K562 (cell line): ENCODE measurements at regions not wholly inside any gene's neighbourhood (a gene's known extent, or its start where the extent isn't known, plus 50 kb on each side); places are given as distances from the start of the nearest gene placed in this dataset.

Source experiments
- ETV6 ChIP-seq, 3 experiments: fragments of 150-350 bp in 1 of 3; sonication (generic) in 1 of 3; formaldehyde crosslinking in 1 of 3; IDR thresholded peaks; 2 replicates each; pipeline versions ENCODE4 v1.6.1 to v1.8.0; 2014 to 2022; ENCODE audit warnings: borderline replicate concordance in 2 of 3, low read depth in 2 of 3, antibody characterized with exemption in 1 of 3, low read length in 1 of 3, mild to moderate bottlenecking in 1 of 3, missing genetic modification reagents in 1 of 3
- MTF1 ChIP-seq: fragments of 250-450 bp; sonication (Bioruptor Pico); IDR thresholded peaks from 2 replicates; pipeline ENCODE4 v1.9.0; 2021; ENCODE audit warnings: moderate library complexity, mild to moderate bottlenecking, inconsistent platforms, borderline replicate concordance
- SRSF1 ChIP-seq: fragments of 200-400 bp; formaldehyde crosslinking; IDR thresholded peaks from 2 replicates; pipeline ENCODE4 v1.6.1; 2017; ENCODE audit warnings: mild to moderate bottlenecking, low read depth, low read length, moderate library complexity
- TFAP4 ChIP-seq: sonication (generic); formaldehyde crosslinking; IDR thresholded peaks from 2 replicates; pipeline ENCODE4 v1.8.0; 2022; ENCODE audit warnings: missing genetic modification reagents, mild to moderate bottlenecking, moderate library complexity, borderline replicate concordance
- TSHZ1 ChIP-seq: fragments of 250-450 bp; sonication (Bioruptor Pico); IDR thresholded peaks from 2 replicates; pipeline ENCODE4 v1.4.0; 2020; ENCODE audit warnings: mild to moderate bottlenecking, moderate library complexity
- UBTF ChIP-seq, 2 experiments: IDR thresholded peaks; 2 replicates each; pipeline ENCODE4 v1.6.1; 2012; ENCODE audit warnings: improper control_type of control experiment in 2 of 2, low read depth in 2 of 2, low read length in 2 of 2, borderline replicate concordance in 1 of 2
- ZBTB40 ChIP-seq, 2 experiments: fragments of 450-650 bp in 1 of 2; sonication (generic) in 1 of 2; formaldehyde crosslinking in 1 of 2; IDR thresholded peaks; 2 replicates each; pipeline versions ENCODE4 v1.7.1 to v1.9.0; 2016 to 2022; ENCODE audit warnings: inconsistent platforms in 1 of 2, mild to moderate bottlenecking in 1 of 2, missing genetic modification reagents in 1 of 2
- ZNF140 ChIP-seq: fragments of 250-450 bp; sonication (Bioruptor Pico); IDR thresholded peaks from 2 replicates; pipeline ENCODE4 v1.8.0; 2021; ENCODE audit warnings: moderate library complexity, mild to moderate bottlenecking, inconsistent platforms
- ZNF175 ChIP-seq: fragments of 200-800 bp; sonication (Bioruptor generic); IDR thresholded peaks from 2 replicates; pipeline ENCODE4 v1.6.1; 2016; ENCODE audit warnings: low read depth, mild to moderate bottlenecking, missing genetic modification characterization, missing compliant biosample characterization

- TF ChIP-seq TSHZ1 (CRISPR knock-in tag) (no peak), ETV6 (IDR thresholded peaks at IDR 0.05; ENCODE audit: borderline replicate concordance in 1 of 2, low read depth in 2 of 2, low read length in 1 of 2) (no peak), ETV6 (CRISPR knock-in tag; IDR thresholded peaks at IDR 0.05; ENCODE audit: borderline replicate concordance) (no peak), TFAP4 (CRISPR knock-in tag) (no peak), MTF1 (CRISPR knock-in tag) (no peak), ZNF140 (CRISPR knock-in tag) (no peak), UBTF (IDR thresholded peaks at IDR 0.05; ENCODE audit: borderline replicate concordance in 1 of 2, low read depth in 2 of 2, low read length in 2 of 2) (no peak), ZNF175 (CRISPR knock-in tag) (no peak), SRSF1 (no peak), ZBTB40 (IDR thresholded peaks at IDR 0.05) (no peak), ZBTB40 (CRISPR knock-in tag; IDR thresholded peaks at IDR 0.05) (no peak)
- TF ChIP-seq, all 486 proteins: peak for 0
Measured at GRCh38 chr6:6524951-6525350, 63.6 kb upstream of the LY86 start (continued).
